Gastroesophageal sphincter (tissue), 4 donors: ENCODE measurements at regions not wholly inside any gene's neighbourhood (a gene's known extent, or its start where the extent isn't known, plus 50 kb on each side); places are given as distances from the start of the nearest gene placed in this dataset.
"Not testable (repeated sequence)": the region's sequence is repeated elsewhere in the genome, so short reads cannot be mapped to it uniquely, and the experiment has no call there.

Source experiments
- ATAC-seq: fragments of 150-250 bp; one replicate; pipeline ENCODE4 v1.9.1; 2016; ENCODE audit warnings: mild to moderate bottlenecking, moderate library complexity
- H3K27ac ChIP-seq, 4 donors: fragments of 200-600 bp; sonication (generic) in 3 of 4; 1 replicate in 3 of 4; 2 replicates in 1 of 4; pipeline ENCODE4 v1.5.1; 2016 to 2019
- H3K27me3 ChIP-seq: fragments of 200-600 bp; sonication (generic); one replicate; pipeline ENCODE4 v1.5.1; 2019
- H3K36me3 ChIP-seq, 2 donors: fragments of 200-600 bp; sonication (generic); one replicate each; pipeline ENCODE4 v1.5.1; 2019; ENCODE audit warnings: control low read depth in 1 of 2
- H3K4me1 ChIP-seq, 3 donors: fragments of 200-600 bp; sonication (generic); 1 replicate in 2 of 3; 2 replicates in 1 of 3; pipeline ENCODE4 v1.5.1; 2016 to 2019; ENCODE audit warnings: control low read depth in 2 of 3
- H3K4me3 ChIP-seq, 2 donors: fragments of 200-600 bp; sonication (generic); one replicate each; pipeline ENCODE4 v1.5.1; 2019; ENCODE audit warnings: mild to moderate bottlenecking in 1 of 2, moderate library complexity in 1 of 2
- H3K9me3 ChIP-seq, 3 donors: fragments of 200-600 bp; sonication (generic); one replicate each; pipeline ENCODE4 v1.5.1; 2017 to 2019; ENCODE audit warnings: control low read depth in 2 of 3
- CTCF ChIP-seq, 4 experiments: fragments of 200-600 bp in 2 of 4; fragments of 450-650 bp in 2 of 4; sonication (generic) in 1 of 4; IDR thresholded peaks; one replicate each; pipeline ENCODE4 v1.5.1; 2017 to 2019; ENCODE audit warnings: antibody characterized with exemption in 4 of 4, mild to moderate bottlenecking in 2 of 4, moderate library complexity in 2 of 4
- EP300 ChIP-seq: sonication (generic); formaldehyde crosslinking; IDR thresholded peaks from one replicate; pipeline ENCODE4 v1.6.1; 2017; ENCODE audit warnings: antibody characterized with exemption, mild to moderate bottlenecking
- POLR2A ChIP-seq, 2 donors: fragments of 450-650 bp; IDR thresholded peaks; one replicate each; pipeline ENCODE4 v1.6.1; 2017; ENCODE audit warnings: antibody characterized with exemption in 2 of 2, mild to moderate bottlenecking in 2 of 2, moderate library complexity in 1 of 2
- POLR2AphosphoS5 ChIP-seq: sonication (generic); formaldehyde crosslinking; IDR thresholded peaks from one replicate; pipeline ENCODE4 v1.6.1; 2017; ENCODE audit warnings: antibody characterized with exemption
- WGBS, 2 donors: methylation state at CpG; one replicate each; pipeline ENCODE4 v1.1.5; 2018; ENCODE audit warnings: low coverage in 1 of 2; 5-methylcytosine and 5-hydroxymethylcytosine counted together

- WGBS, 2 donors: 82 to 95% methylated on average over 9 of the region's 9 CpGs
Observed at GRCh38 chr9:16062542-16063240, 509.8 kb downstream of the CCDC171 start.

GRCh38 chr9:16063241-16063591 lies 510.4 kb downstream of the CCDC171 start:
- H3K27me3 ChIP-seq: no peaks in the 10 kb centered on the region
- no peak for TF ChIP-seq POLR2A (IDR thresholded peaks at IDR 0.05)
- no peak for TF ChIP-seq CTCF (IDR thresholded peaks at IDR 0.05)
- no peak for TF ChIP-seq EP300
- no peak for TF ChIP-seq POLR2AphosphoS5
- no peak overlapping the region for H3K27ac ChIP-seq
- H3K9me3 ChIP-seq: no peaks in the 10 kb centered on the region
- no peaks in the 10 kb centered on the region for H3K36me3 ChIP-seq
- WGBS, 2 donors: 88 to 92% methylated on average over 5 of the region's 5 CpGs
- ATAC-seq: no peak
- no peaks in the 10 kb centered on the region for H3K4me1 ChIP-seq
- H3K4me3 ChIP-seq: no peak overlapping the region

More at GRCh38 chr9:16062542-16063240, 509.8 kb downstream of the CCDC171 start:
- ATAC-seq: no peak
- H3K27ac ChIP-seq: no peak overlapping the region
- no peaks in the 10 kb centered on the region for H3K27me3 ChIP-seq
- H3K4me1 ChIP-seq: no peaks in the 10 kb centered on the region
- TF ChIP-seq POLR2A (IDR thresholded peaks at IDR 0.05) (no peak), POLR2AphosphoS5 (no peak), EP300 (no peak), CTCF (IDR thresholded peaks at IDR 0.05) (no peak)
- no peaks in the 10 kb centered on the region for H3K9me3 ChIP-seq
- H3K36me3 ChIP-seq: no peaks in the 10 kb centered on the region
- H3K4me3 ChIP-seq: no peak overlapping the region

- WGBS, 2 donors: 94 to 97% methylated on average over 5 to 8 of the region's 8 CpGs
- Histone ChIP-seq H3K9me3 (no peaks in the 10 kb centered on the region), H3K27ac (no peak overlapping the region), H3K4me1 (no peaks in the 10 kb centered on the region), H3K36me3 (no peaks in the 10 kb centered on the region), H3K27me3 (no peaks in the 10 kb centered on the region), H3K4me3 (no peak overlapping the region)
- ATAC-seq: no peak
- TF ChIP-seq CTCF (IDR thresholded peaks at IDR 0.05) (no peak), POLR2AphosphoS5 (no peak), EP300 (no peak), POLR2A (IDR thresholded peaks at IDR 0.05) (no peak)
Observed at GRCh38 chr9:16064771-16065170, 511.9 kb downstream of the CCDC171 start.

GRCh38 chr9:16066201-16066600 lies 513.4 kb downstream of the CCDC171 start:
- not testable (repeated sequence) for H3K27me3 ChIP-seq, H3K9me3 ChIP-seq, H3K27ac ChIP-seq, H3K4me1 ChIP-seq, H3K4me3 ChIP-seq, ATAC-seq, H3K36me3 ChIP-seq
- WGBS, 2 donors: 76 to 87% methylated on average over 2 to 3 of the region's 6 CpGs

GRCh38 chr9:16068476-16068875 lies 515.6 kb downstream of the CCDC171 start:
- ATAC-seq: no peak
- no peaks in the 10 kb centered on the region for H3K27me3 ChIP-seq
- no peaks in the 10 kb centered on the region for H3K36me3 ChIP-seq
- no peak overlapping the region for H3K27ac ChIP-seq
- WGBS, 2 donors: 71 to 84% methylated on average over 3 to 9 of the region's 9 CpGs
- H3K4me3 ChIP-seq: no peak overlapping the region
- H3K4me1 ChIP-seq: no peaks in the 10 kb centered on the region
- H3K9me3 ChIP-seq: no peaks in the 10 kb centered on the region
- TF ChIP-seq EP300 (no peak), POLR2AphosphoS5 (no peak), CTCF (IDR thresholded peaks at IDR 0.05) (no peak), POLR2A (IDR thresholded peaks at IDR 0.05) (no peak)
